Putamen (tissue), 1 donor: ENCODE measurements at regions not wholly inside any gene's neighbourhood (a gene's known extent, or its start where the extent isn't known, plus 50 kb on each side); places are given as distances from the start of the nearest gene placed in this dataset.

Experiments used
- DNase-seq: peaks from one replicate; pipeline ENCODE4 v3.0.0-alpha.2; 2016; ENCODE audit warnings: low spot score

DNA sequence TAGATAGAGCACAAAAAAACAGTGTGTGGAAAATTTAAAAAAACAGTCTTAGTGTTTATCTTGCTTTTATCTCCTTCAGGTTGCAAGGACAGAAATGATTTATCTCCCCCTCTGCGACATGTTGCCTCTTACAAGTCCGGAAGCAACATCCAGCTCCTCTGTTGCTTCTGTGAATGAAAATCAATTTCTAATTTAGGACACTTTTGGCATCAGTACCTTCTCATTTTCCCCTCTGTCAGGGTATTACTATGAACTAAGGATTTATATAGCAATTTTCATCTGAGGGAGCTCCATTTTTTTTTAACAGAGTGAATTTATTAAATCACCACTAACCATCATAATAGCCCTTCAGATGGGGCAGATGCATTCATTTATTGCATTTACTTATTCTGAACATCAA is 116.6 kb upstream of the PLXNC1 start:
- DNase-seq: no peak

DNA sequence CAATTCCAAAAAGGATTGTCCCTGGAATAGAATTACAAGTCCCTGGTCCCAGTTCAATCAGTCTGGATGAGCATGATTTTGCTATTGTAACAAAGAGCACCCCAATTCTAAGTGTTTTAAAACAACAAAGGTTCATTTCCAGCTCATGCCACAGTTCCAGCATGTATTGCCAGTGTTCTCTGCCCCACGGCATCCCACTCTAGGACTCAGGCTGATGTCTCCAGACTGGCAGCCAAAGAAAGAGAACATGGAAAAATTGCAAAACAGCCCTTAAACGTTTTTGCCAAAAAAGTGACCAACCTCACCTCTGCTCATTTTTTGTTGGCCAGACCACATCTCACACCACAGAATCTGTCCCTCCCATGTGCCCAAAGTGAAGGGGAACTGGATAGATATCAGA is 116.0 kb upstream of the PLXNC1 start:
- no peak for DNase-seq

- peak; percentile 11 for DNase-seq
These were observed 115.3 kb upstream of the PLXNC1 start for GRCh38 chr12:94033101-94033500.

- DNase-seq: no peak
These were observed 114.6 kb upstream of the PLXNC1 start for GRCh38 chr12:94033784-94034183.

GRCh38 chr12:94037444-94037843 is 110.9 kb upstream of the PLXNC1 start:
- DNase-seq: no peak

DNA sequence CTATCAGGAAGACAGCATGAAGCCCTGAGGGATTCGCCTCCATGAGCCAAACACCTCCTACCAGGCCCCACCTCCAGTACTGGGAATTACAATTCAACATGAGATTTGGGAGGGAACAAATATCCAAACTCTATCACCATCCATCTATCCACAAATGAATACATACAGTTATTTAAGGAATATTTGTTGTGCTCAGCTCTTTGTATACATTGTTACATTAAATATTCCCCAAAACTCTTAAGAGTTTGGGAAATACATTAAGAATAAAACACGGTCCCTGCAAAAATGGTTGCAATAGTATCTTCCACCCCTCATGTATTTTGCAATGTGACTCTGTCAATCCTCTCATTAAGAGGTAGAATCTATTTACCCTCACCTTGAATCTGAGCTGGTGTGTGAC is 109.8 kb upstream of the PLXNC1 start:
- no peak for DNase-seq

DNA sequence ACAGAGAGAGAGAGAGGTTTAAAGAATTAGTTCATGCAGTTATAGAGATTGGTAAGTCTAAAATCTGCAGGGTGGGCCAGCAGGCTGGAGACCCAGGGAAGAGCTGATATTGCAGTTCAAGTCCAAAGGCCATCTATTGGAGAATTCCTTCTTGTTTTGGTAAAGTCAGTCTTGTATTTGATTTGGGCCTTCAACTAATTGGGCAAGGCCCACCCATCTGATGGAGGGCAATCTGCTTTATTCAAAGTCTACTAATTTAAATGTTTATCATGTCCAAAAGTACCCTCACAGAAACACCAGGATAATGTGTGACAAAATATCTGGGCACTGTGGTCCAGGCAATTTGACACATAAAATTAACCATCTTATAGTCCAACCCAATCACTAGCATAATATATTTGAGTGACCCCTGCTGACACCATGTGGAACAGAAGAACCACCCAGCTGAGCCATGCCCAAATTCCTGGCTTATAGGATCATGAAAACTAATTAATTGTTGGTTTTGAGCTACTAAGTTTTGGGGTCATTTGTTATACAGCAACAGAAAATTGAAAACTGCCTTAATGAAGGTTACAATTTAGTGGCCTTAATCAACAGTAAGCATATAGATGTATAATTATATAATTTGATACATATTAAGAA is 109.1 kb upstream of the PLXNC1 start:
- DNase-seq: no peak

- no peak for DNase-seq
These were observed 108.5 kb upstream of the PLXNC1 start for GRCh38 chr12:94039914-94040313.

DNA sequence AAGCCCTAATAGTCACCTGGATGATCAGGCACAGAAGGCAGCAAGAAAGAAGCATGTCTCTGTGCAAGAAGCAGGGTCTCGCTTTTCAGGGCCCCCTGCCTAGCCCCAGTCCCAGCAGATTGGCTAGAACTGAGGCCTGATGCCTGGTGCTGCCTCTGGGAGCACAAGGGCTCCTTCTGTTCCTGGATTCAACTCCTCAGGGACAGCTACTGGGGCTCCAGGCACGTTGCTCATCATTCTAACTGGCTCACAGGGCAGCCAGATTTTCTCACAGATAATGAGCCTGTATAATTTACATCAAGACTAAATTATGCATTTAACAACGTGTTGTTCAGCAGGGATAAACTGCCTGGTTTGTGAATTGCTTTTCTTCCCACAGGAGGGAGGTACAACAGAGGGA is 106.5 kb upstream of the PLXNC1 start:
- no peak for DNase-seq

GRCh38 chr12:94042321-94042720 is 106.1 kb upstream of the PLXNC1 start:
- DNase-seq: no peak

- no peak for DNase-seq
These were observed 101.6 kb upstream of the PLXNC1 start for GRCh38 chr12:94046626-94047410.

- DNase-seq: no peak
These were observed 100.4 kb upstream of the PLXNC1 start for GRCh38 chr12:94047781-94048567.

DNA sequence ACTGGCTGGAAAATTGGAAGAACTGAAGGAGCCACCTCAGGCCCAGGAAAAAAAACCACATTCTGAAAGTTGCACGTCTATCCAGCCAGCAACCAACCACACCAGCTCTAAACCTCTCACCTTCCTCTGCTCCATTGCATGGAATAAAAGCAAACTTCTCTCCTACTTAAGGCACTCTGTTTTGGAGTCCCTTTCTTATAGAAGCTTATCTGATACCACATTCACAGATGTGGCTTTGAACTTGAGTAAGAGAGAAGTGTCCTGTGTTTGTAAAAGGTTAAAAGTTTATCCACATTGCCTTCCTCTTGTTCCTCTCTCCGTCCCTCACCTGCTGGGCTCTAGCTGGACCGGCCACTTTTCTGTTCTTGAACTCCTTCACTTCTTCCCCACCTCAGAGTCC is 99.6 kb upstream of the PLXNC1 start:
- DNase-seq: no peak

DNA sequence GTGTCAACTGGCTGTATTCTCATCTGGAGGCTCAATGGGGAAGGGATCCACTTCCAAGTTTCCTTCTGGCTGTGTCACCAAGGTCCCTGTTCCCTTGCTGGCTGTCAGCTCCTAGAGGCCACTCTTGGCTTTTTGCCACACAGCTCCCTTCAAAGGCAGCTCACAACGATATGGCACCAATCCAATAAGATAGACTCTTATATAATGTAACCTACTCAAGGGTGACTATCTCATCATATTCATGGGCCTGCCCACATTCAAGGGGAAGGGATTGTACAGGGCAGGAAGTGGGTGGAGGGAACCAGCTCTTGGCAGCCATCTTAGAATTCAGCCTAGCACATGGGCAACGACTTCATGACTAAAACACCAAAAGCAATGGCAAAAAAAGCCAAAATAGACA is 98.7 kb upstream of the PLXNC1 start:
- DNase-seq: no peak

GRCh38 chr12:94053676-94054075 is 94.7 kb upstream of the PLXNC1 start:
- no peak for DNase-seq

DNA sequence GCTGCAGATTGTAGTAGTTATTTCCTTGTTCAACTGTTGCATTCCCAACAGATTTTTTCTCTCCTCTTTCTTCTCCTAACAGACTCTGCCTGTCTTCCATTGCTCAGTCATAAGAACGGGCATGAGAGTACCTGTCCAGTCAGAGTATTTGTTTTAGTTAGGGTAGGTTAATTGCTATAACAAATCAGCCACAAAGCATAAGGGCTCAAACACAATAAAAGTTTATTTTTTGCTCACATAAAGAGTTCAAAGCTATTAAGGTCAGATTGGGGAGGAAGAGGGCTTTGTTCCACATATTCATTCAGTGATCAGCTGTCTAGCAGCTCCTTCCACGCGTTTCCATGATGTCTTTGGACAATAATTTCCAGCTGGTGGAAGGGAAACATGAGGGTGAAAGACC is 92.8 kb upstream of the PLXNC1 start:
- no peak for DNase-seq

DNA sequence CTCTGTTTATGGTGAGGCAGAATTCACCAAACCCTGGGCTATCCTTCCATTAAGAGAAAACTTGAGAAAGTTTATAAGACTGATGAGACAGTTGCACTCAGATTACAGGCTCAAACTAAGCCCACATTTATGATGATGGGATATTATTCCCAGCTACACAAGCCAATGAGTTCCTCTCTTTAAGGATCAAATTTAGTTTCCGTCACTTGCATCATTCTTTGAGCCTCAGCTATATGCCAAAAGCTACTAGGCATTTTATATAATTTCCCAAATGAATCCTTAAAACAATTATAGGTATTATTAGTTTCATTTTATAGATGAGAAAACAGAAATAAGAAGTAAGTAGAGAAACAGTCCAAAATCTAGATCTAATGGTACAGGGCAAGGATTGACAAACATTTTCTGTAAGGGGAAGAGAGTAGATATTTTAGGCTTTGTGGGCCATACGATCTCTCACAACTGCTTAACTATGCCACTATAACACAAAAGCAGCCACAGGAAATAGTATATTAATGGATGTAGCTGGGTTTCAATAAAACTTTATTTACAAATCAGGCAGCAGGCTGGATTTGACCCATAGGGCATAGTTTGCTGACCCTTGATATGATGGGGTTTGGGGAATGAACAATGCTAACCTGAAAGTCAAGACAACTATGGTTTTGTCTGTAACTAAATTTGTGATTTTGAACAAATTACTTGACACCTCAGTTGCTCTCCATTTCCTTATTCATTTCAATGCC is 91.8 kb upstream of the PLXNC1 start:
- DNase-seq: no peak

DNA sequence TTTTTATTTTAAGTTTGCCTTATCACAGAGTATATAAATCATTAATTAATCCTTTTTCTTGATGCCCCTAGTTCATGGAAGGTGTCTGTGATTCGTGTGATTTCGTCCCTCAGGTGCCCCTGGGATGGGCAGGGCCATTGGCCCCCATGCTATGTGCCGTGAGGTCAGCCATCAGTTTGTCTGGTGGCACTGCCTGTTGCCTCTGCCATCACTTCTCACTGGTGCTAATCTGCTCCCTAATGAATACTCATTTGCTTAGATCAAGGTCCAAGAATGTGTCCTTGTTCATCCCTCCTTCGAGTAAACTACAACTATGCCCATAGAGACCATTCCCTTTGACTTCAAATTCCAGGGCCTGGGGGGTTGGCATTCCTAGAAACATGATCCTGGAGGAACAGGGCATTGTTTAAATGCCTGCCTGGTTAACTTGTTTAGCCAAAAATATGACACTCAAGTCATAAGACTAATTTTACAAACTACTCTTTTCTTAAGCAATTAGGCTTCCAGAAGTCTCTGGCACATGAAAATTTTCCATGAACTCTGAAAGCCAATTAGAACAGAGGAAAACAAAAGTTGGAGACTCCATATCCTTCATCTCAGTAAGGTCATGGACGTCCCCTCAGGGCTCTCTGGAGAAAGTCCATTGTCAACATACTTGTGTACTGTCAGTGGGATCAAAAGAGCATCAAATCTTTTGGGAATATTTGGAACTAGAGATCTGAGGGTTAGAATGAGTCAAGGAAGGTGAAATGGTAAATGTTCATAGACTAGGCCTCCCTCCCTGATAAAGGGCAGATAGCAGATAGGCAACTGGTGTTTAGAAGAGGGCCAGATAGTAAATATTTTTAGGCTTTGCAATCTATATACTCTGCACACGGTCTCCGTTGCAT is 90.9 kb upstream of the PLXNC1 start:
- no peak for DNase-seq

- no peak for DNase-seq
These were observed 88.7 kb upstream of the PLXNC1 start for GRCh38 chr12:94059394-94060368.

DNA sequence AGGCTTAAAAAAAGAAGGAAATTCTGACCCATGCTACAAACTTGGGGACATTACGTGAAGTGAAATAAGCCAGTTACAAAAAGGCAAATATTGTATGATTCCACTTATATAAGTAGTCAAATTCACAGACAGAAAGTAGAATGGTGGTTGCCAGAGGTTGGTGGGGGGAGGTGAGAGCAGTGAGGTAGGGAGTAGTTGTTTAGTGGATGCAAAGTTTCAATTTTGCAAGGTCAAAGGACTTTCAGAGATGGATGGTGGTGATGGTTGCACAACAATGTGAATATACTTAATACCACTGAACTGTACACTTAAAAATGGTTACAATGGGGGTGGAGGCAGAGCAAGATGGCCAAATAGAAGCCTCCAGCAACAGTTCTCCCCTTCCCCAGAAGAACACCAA is 86.2 kb upstream of the PLXNC1 start:
- no peak for DNase-seq
